SKM-1 (cell line): ENCODE measurements at regions not wholly inside any gene's neighbourhood (a gene's known extent, or its start where the extent isn't known, plus 50 kb on each side); places are given as distances from the start of the nearest gene placed in this dataset.
"Not testable (repeated sequence)": the region's sequence is repeated elsewhere in the genome, so short reads cannot be mapped to it uniquely, and the experiment has no call there.

ENCODE experiments used
- DNase-seq: peaks from one replicate; lab custom pipeline; 2025; ENCODE audit not compliant: unreplicated experiment; lab: John Stamatoyannopoulos, UW

DNA sequence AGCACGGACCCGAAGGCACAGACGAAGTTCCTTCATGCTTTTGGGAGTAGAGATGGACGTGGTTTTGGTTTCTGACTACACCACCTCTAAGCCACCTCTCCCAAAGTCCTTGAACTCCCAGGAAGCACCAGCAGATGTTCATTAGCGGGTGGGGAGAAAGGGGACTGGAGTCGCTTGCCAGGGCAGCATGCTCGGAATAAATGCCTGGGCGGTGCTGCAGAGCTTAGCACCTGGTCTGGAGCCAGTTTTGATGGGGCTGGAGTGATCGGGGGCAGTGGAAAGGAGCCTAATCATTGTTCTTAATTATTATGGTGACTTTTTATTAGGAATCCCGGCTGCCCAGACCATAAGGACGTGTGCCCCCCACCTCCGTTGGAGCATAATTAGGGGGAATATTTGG lies 220.8 kb downstream of the TFCP2L1 start:
- no peak for DNase-seq

DNA sequence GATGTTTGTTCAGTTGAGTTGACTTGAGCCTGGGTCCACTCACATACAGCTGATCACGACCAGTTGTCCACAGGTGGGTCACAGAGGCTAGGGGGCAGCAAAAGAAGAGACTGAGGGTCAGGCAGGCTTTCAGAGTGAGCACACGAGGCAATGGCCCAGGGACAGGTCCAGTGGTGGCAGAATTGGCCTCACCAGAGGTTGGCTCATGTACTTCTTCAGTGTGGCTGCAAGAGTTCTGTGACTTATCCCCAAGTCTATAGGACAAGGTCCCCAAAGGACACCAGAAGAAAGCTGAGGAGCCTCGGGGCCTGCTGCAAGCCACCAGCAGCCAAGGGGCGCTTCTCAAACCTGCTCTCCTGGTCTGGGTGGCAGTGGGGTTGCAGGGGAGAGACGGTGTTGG lies 219.8 kb downstream of the TFCP2L1 start:
- no peak for DNase-seq

DNA sequence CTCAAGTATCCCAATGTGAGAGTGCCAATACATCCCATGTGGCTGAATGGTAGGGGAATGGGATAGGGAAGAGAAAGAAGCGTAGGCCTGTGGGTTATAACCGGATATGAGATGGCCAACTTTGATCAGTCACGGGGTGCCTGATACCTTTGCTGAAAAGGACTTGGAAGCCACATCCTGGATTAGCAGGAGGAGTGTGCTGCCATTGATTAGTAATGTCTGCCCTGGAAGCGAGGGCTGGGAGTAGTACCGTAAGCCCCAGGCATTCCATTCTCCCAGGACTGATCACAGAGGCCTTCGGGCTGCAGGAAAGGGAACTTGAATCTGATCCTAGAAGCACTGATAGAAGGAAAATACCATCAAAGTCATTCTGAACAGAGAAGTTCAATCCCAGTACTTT lies 218.5 kb downstream of the TFCP2L1 start:
- DNase-seq = no peak

DNA sequence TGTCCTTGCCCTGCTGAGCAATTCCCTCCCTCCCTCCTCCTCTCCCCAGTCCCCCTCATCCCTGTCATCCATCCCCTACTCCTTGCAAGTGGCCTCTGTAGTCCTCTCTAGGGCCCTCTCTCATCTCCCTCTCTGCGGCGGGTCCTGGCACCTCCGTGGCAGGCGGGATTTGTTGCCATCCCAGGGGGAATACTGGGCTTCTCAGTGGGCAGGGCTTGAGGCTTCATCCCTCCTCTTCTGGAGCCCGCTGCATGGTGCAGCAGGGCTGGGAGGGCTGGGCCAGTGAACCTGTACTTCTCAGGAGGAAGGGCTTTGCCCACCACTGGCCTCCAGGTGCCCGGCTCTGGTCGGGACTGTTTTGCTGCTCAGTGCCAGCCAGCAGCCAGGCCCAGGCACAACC lies 216.2 kb downstream of the TFCP2L1 start:
- DNase-seq = no peak

DNA sequence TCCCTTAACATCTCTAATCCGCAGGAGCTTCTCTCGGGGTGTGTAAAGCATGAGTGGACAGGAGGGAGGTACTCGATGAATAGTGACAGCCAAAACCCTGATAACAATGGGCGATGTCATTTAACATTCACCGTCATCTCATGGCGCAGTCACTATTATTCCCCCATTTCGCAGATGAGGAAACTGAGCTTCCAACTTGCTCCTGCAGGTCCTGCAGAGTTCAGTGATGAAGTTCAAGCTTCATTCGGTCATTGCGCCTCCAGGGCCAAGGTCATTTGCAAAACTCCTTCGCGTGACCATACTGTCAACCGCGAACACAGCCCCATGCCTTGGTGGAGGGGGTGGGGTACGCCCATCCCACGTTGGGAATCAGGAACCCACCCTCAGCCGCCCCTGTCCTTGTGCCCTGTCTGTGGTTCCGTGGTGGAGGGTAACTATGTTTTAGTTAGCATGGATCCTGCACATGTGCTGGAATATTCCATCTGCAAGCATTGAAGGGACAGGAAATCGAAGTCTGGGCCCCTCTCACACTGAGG lies 215.5 kb downstream of the TFCP2L1 start:
- no peak for DNase-seq

DNA sequence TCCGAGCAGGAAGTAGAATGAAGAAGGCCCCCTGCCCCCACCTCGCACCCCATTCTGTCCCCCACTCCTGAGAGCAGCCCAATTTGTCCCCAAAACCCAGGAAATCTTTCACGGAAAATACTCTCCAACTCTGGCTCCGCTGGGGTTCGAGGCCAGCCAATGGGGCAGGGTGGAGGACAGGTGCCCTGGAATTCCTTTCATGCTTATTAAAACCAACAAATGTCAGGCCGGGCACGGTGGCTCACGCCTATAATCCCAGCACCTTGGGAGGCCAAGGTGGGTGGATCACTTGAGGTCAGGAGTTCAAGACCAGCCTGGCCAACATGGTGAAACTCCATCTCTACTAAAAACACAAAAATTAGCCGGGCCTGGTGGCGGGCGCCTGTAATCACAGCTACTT lies 214.9 kb downstream of the TFCP2L1 start:
- DNase-seq = not testable (repeated sequence)

DNA sequence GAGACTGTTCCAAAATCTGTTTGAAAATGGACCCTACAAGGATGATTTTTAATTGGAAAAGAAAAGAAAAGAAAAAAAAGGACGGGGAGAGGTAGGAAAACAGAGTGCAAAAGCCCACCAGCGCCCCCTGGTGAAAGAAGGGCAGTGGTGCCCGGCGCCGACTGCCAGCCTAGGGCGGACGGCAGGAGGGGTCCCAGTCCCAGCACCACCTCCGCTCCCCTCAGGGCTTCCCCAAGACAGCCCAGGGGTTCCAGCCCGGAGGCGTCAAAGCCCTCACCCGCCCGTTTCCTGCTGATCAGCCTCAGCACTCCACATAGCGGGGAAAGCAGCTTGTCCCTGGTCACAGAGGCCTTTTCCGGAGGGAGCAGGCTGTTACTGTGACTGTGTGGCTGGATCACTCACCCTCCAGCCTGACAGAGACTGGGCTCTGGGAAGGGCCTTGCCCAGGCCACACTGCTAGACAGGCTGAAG lies 213.9 kb downstream of the TFCP2L1 start:
- DNase-seq = peak; percentile 23

DNA sequence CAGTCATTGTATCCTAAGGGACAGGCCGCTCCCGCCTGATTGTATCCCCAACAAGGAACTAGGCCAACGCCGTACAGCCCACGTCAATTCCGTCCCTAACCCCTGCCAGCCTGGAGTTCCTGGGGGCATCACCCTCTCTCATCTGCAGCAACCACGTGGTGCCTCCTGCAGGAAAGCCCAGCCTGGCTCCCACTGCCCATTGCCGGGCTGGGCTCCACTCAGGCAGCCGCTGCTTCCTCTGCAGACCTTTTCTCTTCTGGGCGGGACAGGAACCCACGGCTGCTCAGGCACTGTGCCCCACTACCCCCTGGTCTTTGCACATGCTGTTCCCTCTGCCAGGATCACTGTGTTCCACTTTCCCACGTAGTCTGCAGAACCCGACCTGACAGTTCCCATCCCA lies 212.2 kb downstream of the TFCP2L1 start:
- no peak for DNase-seq

DNA sequence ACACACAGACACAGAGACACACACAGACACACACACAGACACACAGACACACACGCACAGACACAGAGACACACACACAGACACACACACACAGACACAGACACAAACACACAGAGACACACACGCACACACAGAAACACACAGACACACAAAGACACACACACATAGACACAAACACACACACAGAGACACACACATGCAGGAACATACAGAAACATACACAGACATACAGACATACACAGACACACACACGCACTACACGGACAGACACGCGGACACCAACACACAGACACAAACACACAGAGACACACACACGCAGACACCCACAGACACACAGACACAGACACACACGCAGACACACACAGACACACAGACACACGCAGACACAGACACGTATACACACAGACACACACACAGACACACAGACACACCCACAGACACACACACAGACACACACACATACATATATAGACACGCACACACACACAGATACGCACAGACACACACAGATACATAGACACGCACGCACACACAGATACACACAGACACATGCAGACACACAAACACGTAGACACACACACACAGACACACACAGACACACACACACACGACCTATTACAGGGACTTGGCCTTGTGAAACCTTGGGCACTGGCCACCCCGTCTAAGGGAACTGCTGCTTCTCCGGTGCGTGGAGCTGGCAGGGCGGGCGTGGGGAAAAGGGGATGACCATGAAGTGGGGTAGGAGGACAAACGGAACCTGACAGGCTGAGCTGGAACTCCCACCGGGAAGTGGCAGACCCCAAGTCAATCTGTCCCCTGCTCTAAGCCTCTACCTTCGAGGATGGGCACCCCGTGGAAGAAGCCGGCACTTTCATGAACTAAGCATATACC lies 211.4 kb downstream of the TFCP2L1 start:
- DNase-seq = no peak

DNA sequence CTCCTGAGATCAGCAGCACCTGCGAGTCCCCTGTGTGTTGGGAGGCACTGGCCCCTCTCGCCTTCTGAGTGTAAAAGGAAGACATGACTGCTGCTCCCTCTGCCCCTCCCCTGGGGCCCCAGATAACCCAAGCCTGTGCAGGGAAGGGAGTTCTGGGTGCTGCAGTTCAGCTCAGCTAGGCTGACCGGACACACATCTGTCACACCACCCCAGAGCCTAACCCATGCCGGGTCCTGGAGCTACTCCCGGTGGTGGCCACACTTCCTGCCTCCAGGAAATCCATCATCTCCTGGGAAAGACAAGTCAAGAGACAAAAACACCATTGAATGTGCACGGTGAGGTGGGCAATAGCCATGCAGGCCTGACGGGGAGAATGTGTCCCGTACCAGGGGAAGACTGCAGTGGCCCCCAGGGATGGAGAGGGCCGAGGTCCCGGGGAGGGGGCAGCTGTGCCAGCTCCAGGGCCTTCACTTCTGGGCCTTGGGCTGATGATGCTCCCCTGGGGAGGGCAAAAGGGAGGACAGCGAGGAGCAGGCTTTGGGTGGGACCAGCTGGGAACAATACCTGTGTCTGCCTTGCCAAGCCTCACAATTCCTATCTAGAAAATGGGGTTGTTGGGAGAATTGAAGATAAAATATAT lies 210.6 kb downstream of the TFCP2L1 start:
- DNase-seq = no peak

DNA sequence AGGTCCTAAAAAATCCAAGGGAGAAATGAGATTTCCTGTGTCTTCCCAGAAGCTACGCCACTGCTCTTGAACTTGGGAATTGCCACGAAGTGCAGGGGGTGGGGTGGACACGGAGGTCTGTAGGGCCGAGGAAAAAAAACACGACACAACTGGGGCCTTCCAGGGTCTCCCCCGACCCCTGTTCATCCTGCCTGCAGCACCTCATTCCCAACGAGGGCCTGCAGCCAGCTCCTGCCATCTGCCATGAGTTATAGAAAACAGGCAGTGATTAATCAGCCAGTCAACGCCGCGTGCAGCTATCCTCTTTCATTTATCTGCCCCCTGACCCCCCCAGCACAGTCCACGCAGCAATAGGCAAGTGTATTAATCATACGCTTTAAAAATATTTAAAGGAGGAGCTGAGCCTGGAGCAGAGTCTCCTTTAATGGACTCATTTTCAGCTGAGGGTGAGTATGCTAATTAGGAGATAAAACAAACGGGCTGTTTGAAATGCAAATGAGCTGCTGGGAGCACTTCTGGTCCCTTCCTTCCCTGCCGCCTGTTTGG lies 209.9 kb downstream of the TFCP2L1 start:
- DNase-seq = no peak

DNA sequence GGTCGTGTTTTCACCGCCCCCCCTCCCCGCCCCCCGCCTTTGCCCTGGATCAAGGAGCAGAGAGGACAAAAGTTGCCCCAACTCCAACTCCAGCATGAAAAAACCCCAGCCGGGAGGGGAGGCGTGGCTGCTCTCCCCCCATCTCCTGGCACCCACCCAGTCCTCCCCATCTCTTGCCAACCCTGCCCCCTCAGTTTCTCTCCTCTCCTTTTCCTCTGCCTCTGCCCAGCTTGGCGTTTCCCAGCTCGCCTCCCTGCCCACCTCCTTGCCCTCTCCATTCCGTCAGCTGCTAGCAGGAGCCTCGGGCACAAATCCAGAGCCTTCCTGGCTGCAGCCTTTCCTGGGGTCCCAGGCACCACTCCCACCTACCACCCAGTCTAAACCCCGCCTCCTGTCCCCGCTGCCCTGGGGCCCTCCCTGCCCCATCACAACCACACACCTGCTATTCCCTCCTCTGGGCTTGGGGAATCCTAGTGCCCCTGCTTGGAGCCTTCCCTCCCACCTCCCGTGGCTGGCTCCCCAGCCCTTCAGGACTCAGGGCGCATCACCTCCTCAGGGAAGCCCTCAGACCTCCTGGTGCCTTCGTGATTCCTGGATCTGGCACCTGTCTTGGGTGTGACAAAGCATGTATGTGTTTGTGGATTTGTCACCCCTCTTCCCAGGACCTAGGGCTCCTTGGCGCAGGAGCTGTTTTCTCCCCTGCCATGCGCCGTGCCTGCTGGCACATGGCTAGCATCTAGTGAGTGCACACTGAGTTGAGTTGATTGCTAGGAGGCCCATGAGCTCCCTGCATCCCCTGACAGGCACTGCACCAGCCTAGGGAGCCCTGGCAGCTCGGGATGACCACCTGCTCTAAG lies 209.1 kb downstream of the TFCP2L1 start:
- no peak for DNase-seq

DNA sequence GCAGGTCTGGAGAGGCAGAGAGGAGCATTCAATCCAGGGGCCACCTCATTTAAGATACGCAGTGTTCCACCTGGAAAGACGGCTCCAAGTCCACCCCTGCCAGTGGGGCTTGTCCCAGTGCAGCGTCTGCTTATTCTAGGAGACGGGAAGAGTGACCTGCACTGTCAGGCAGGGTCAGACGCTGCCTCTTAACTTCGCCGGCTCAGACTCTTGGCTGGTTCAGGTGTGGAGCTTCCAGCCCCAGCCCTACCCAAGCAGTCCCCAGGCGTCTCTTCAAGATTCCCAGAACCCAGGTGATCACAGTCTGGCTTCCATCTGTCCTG lies 208.5 kb downstream of the TFCP2L1 start:
- DNase-seq = no peak

DNA sequence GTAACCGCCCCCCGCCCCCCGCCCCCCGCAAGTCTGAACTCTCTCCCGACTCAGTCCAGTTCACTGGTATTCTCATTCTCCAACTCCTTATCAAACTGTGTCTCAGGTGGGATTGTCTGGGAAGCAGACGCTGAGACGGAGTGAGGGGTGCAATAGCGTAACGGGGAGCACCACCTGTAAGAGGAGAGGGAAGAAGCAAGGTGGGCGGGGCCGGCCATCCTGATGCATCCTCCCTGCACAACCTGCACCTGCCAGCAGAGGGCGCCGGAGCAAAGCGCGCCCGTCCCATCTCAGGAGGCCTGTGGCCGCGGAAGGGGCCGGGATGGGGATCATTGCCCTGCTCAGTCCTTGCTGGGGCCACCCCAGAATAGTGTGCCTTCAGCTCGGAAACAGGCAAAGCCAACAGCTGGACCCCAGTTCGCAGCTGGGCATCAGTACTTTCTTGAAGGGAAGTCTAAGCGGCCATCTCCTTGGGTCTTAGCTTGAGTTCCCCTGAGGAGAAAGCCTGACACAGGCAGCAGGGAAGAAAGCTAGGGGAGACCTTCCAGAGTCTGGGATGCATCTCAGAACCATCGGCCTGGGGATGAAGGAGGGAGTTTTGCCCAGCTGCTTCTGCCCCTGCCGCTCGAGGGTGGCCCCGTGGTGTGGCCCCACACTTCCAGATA lies 208.0 kb downstream of the TFCP2L1 start:
- peak; percentile 33 for DNase-seq

DNA sequence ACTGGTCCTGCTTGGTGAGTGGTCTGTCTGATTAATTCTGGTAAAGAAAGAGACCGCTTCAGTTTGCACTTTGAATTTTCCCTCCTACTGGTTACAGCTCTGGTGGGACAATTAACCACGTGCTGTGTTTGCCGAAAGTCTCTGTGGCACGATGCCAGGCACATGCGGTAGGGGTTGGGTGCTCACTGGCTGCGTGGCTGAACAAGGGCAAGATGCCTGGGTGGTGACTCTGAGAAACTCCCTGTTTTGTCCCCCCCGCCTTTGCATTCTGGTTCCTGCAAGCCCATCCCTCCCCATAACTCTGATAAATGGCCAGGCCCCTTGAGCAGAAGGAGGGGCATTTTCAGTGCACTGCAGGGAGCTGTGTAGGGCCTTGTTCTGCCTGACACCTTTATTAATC lies 206.1 kb downstream of the TFCP2L1 start:
- DNase-seq = no peak

DNA sequence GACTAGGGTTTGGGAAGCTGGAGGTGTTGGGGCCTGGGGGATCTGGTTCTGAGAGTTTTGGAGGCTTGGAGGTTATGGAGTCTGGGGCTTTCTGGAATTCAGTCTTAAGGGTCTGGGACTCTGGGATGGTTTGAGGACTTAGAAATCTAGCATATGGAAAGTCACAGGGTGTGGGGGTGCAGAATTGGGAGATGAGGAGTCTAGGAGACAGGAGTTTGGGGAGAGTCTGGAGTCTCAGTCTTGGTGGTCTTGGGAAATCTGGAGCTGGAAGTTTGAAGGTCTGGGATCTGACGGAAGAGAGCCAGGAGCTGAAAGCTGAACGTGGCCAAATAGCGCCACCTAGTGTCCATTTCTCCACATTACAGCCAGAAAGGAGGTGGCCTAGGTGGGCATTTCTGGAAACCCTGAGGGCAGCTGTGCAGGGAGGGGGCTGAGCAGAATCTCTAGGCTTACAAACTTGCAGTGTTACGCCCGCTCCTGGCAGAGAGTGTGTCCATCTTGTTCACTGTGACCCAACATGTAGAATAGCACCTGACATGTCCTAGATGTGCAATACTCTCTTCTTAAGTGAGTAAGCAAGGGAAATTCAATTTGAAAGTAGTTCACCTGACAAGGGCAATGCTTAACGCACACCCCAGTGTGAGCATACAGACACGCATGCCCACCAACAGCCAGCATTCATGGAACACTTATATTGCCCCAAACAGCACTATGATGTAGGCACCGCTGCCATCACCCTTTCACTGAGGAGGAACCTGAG lies 204.8 kb downstream of the TFCP2L1 start:
- DNase-seq = no peak

DNA sequence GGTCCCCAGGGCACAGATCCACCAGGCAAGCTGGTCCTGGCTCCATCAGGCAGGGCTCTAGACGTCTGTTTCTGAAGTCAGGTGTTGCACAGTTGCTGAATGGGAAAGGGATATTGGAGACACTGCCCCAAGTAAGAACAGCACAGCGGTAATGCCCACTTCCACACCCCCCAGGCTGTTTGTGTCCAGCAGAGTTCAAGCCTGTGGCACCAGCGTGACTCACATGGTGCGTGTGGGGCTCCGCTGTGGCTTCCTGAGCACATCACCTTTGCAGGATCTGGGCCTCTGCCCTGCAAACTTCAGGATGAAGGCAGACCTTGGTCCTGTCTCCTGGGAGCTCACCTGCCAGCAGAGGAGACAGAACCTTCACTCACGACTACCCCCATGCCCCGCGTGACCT lies 203.3 kb downstream of the TFCP2L1 start:
- DNase-seq = no peak

DNA sequence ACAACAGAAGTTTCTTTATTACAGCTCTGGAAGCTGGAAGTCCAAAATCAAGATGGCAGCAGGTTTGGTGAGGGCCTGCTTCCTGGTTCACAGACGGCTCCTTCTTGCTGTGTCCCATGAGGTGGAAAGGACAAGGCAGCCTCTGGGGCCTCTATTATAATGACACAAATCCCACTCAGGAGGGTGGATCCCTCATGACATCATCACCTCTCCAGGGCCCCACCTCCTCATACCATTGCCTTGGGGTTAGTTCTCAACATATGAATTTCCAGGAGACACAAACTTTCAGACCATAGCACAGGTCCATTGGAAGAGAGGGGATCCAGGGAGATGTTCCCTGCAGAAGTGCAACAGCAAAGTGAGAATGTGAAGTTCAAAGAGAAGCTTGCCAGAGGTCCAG lies 202.8 kb downstream of the TFCP2L1 start:
- no peak for DNase-seq

DNA sequence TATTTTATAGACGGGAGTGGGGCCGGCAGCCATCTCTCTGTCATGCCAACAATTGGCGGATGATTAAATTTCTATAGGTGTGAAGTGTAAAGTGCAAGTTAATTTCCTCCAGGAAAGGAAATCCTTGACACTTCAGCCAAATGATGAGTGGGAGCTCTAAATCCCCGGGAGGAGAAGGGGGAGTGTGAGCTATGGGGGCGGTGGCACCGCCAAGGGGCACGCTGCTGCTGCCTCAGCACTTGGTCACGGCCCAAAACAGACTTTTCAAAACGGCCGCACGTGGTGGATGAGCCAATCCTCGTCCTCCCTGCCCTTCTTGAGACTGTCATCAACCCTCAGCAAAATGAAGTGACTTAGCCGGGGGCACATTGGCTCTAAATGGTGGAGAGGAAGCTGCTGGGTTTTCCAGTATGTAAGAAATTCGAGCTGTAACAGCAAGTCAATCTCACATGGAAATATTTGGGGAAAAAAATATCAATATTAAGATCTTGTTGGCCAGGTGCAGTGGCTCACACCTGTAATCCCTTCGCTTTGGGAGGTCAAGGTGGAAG lies 200.8 kb downstream of the TFCP2L1 start:
- no peak for DNase-seq

DNA sequence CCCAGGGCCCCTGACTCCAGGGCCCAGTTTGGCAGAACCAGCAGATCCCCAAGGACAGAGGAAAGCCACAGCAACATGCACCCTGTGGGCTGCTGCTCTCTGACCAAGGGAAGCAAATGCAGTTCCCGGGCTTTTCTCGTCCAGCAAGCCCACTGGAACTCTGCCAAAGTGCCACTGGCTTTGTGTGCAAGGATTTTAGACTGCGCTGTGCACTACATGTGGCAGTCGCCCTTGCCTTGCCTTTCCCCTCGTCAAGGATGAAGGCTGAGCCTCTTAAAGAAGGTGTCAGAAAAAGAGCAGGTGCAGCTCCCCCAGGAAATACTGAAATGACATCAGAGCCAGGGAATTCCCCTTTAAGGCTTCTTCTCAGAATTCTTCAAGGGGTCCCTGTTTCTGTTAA lies 199.2 kb downstream of the TFCP2L1 start:
- DNase-seq = no peak
